HCT116 (cell line): ENCODE measurements at regions not wholly inside any gene's neighbourhood (a gene's known extent, or its start where the extent isn't known, plus 50 kb on each side); places are given as distances from the start of the nearest gene placed in this dataset.

ENCODE experiments used
- ATAC-seq: fragments of 200-7000 bp; cut with Tn5 transposase; 2 replicates; pipeline ENCODE4 v1.9.1; 2020; ENCODE audit warnings: mild to moderate bottlenecking, moderate library complexity
- BruUV-seq: library from RNA; stranded (reverse); fragments of 400-500 nt; replicated peaks from 2 replicates; lab custom pipeline; 2021; lab: Mats Ljungman, UMichigan
- CTCF ChIA-PET: fragments of 300-600 bp; sonication (Branson Sonifier 250); formaldehyde crosslinking; loops from one replicate; lab custom pipeline; 2021; ENCODE audit warnings: antibody characterized with exemption; lab: Charles Lee
- POLR2A ChIA-PET: fragments of 300-600, 350-600 bp; sonication (Branson Sonifier 250); formaldehyde crosslinking; loops from one replicate; lab custom pipeline; 2021; ENCODE audit warnings: antibody characterized with exemption; lab: Charles Lee
- RAD21 ChIA-PET, 2 experiments: fragments of 300-600 bp; sonication (Branson Sonifier 250); formaldehyde crosslinking; loops; one replicate each; lab custom pipeline; 2023; ENCODE audit warnings: low total read pairs in 2 of 2; ENCODE audit not compliant: uncharacterized antibody in 2 of 2, unreplicated experiment in 2 of 2, low non-redundant PET in 1 of 2; lab: Charles Lee
- DNase-seq: peaks from one replicate; pipeline ENCODE4 v3.0.0-alpha.2; 2010; ENCODE audit warnings: low read depth, low spot score
- H2AFZ ChIP-seq: fragments of 200-600 bp; shearing (Covaris generic), sonication (generic); 2 replicates; pipeline ENCODE4 v1.6.1; 2017; ENCODE audit warnings: low read depth, mixed run types, mixed read lengths, antibody characterized with exemption, low read length; ENCODE audit not compliant: poor library complexity, severe bottlenecking
- H3K27ac ChIP-seq: 2 replicates; pipeline ENCODE4 v1.5.1; 2012; ENCODE audit warnings: low read depth, low read length
- H3K27me3 ChIP-seq: fragments of 200-600 bp; sonication (generic); 2 replicates; pipeline ENCODE4 v1.6.1; 2016; ENCODE audit warnings: mixed run types, low read length, mixed read lengths; ENCODE audit not compliant: insufficient read depth
- H3K36me3 ChIP-seq, 2 experiments: fragments of 200-500 bp in 1 of 2; fragments of 200-600 bp in 1 of 2; sonication (Bioruptor generic) in 1 of 2; sonication (generic) in 1 of 2; 2 replicates each; pipeline versions ENCODE4 v1.5.1 to v1.6.1; 2014 to 2016; ENCODE audit warnings: low read length in 2 of 2, inconsistent platforms in 1 of 2, mixed read lengths in 1 of 2, mixed run types in 1 of 2; ENCODE audit not compliant: insufficient read depth in 2 of 2, control insufficient read depth in 1 of 2
- H3K4me1 ChIP-seq, 2 experiments: fragments of 200-600 bp in 1 of 2; sonication (generic) in 1 of 2; 2 replicates each; pipeline versions ENCODE4 v1.5.1 to v1.6.1; 2012 to 2017; ENCODE audit warnings: low read length in 2 of 2, inconsistent platforms in 1 of 2, mild to moderate bottlenecking in 1 of 2, mixed read lengths in 1 of 2, mixed run types in 1 of 2, moderate library complexity in 1 of 2; ENCODE audit not compliant: insufficient read depth in 2 of 2, control insufficient read depth in 1 of 2
- H3K4me2 ChIP-seq: fragments of 200-600 bp; sonication (generic); 2 replicates; pipeline ENCODE4 v1.6.1; 2017; ENCODE audit warnings: mixed run types, low read length, mixed read lengths
- H3K4me3 ChIP-seq, 2 experiments: fragments of 200-600 bp in 1 of 2; sonication (generic) in 1 of 2; replicated peaks in 1 of 2; 2 replicates each; pipeline ENCODE4 v1.5.1; 2011 to 2016; ENCODE audit warnings: low read length in 2 of 2, control low read depth in 1 of 2, low read depth in 1 of 2, mild to moderate bottlenecking in 1 of 2, mixed read lengths in 1 of 2, mixed run types in 1 of 2
- H3K79me2 ChIP-seq: fragments of 200-600 bp; sonication (generic); 2 replicates; pipeline ENCODE4 v1.6.1; 2017; ENCODE audit warnings: mild to moderate bottlenecking, mixed run types, low read length, moderate library complexity, mixed read lengths; ENCODE audit not compliant: insufficient read depth
- H3K9ac ChIP-seq: fragments of 200-600 bp; sonication (generic); 2 replicates; pipeline ENCODE4 v1.6.1; 2016; ENCODE audit warnings: low read length, mixed read lengths
- H3K9me2 ChIP-seq: fragments of 200-600 bp; sonication (generic), shearing (Covaris generic); 2 replicates; pipeline ENCODE4 v1.6.1; 2017; ENCODE audit warnings: mixed run types, mild to moderate bottlenecking, moderate library complexity; ENCODE audit not compliant: insufficient read depth
- H3K9me3 ChIP-seq, 2 experiments: fragments of 200-500 bp in 1 of 2; fragments of 200-600 bp in 1 of 2; sonication (Bioruptor generic) in 1 of 2; sonication (generic) in 1 of 2; 2 replicates each; pipeline ENCODE4 v1.6.1; 2014 to 2017; ENCODE audit warnings: low read length in 2 of 2, mixed read lengths in 2 of 2, inconsistent platforms in 1 of 2, low read depth in 1 of 2, mild to moderate bottlenecking in 1 of 2, mixed run types in 1 of 2, moderate library complexity in 1 of 2; ENCODE audit not compliant: control insufficient read depth in 1 of 2, insufficient read depth in 1 of 2
- H4K20me1 ChIP-seq: fragments of 200-600 bp; sonication (generic), shearing (Covaris generic); 2 replicates; pipeline ENCODE4 v1.6.1; 2017; ENCODE audit warnings: mixed run types, mild to moderate bottlenecking, moderate library complexity; ENCODE audit not compliant: insufficient read depth
- CEBPB ChIP-seq: IDR thresholded peaks from 2 replicates; pipeline ENCODE4 v1.6.1; 2012; ENCODE audit warnings: low read depth
- EGR1 ChIP-seq: IDR thresholded peaks from 2 replicates; pipeline ENCODE4 v1.6.1; 2012; ENCODE audit warnings: low read depth
- ELF1 ChIP-seq: IDR thresholded peaks from 2 replicates; pipeline ENCODE4 v1.6.1; 2012; ENCODE audit warnings: low read depth, borderline replicate concordance
- EZH2 ChIP-seq: fragments of 200-600 bp; sonication (generic); IDR thresholded peaks from 2 replicates; pipeline ENCODE4 v1.6.1; 2017; ENCODE audit warnings: antibody characterized with exemption, mixed run types
- EZH2phosphoT487 ChIP-seq: fragments of 200-600 bp; IDR thresholded peaks from 2 replicates; pipeline ENCODE4 v1.6.1; 2018; ENCODE audit warnings: antibody characterized with exemption, borderline replicate concordance
- FOSL1 ChIP-seq: IDR thresholded peaks from 2 replicates; pipeline ENCODE4 v1.6.1; 2012; ENCODE audit warnings: low read depth
- JUND ChIP-seq: IDR thresholded peaks from 2 replicates; pipeline ENCODE4 v1.6.1; 2012
- POLR2A ChIP-seq: IDR thresholded peaks from 2 replicates; pipeline ENCODE4 v1.7.0; 2011; ENCODE audit warnings: borderline replicate concordance; ENCODE audit not compliant: insufficient read depth, insufficient read length; ENCODE audit errors: extremely low read depth
- RAD21 ChIP-seq: IDR thresholded peaks from 2 replicates; pipeline ENCODE4 v1.6.1; 2012; ENCODE audit warnings: low read depth, mild to moderate bottlenecking
- SIN3A ChIP-seq: IDR thresholded peaks from 2 replicates; pipeline ENCODE4 v1.6.1; 2012; ENCODE audit warnings: low read depth
- SP1 ChIP-seq: IDR thresholded peaks from 2 replicates; pipeline ENCODE4 v1.6.1; 2012; ENCODE audit warnings: low read depth
- SRF ChIP-seq: IDR thresholded peaks from 2 replicates; pipeline ENCODE4 v1.6.1; 2012; ENCODE audit warnings: low read depth
- TCF7L2 ChIP-seq: IDR thresholded peaks from 2 replicates; pipeline ENCODE4 v1.7.0; 2011; ENCODE audit warnings: borderline replicate concordance, inconsistent platforms; ENCODE audit not compliant: insufficient read depth, insufficient read length; ENCODE audit errors: extremely low read depth
- YY1 ChIP-seq: IDR thresholded peaks from 2 replicates; pipeline ENCODE4 v1.6.1; 2011; ENCODE audit warnings: low read length, low read depth, moderate library complexity, mild to moderate bottlenecking; ENCODE audit not compliant: insufficient replicate concordance; ENCODE audit errors: extremely low read depth
- ZFX ChIP-seq: fragments of 450-650 bp; IDR thresholded peaks from 2 replicates; pipeline ENCODE4 v1.6.1; 2017
- ZNF274 ChIP-seq: fragments of 200-500 bp; sonication (Bioruptor generic); IDR thresholded peaks from 2 replicates; pipeline ENCODE4 v1.6.1; 2014; ENCODE audit warnings: mild to moderate bottlenecking, low read depth, low read length, inconsistent platforms
- intact Hi-C: fragments of 100-400 bp; cut with micrococcal nuclease; formaldehyde crosslinking; loops from 2 replicates; pipeline ENCODE4 v1.10.0; 2022
- TF ChIP-seq, protein P1 (sequence below), 3 experiments: fragments of 200-600 bp in 1 of 3; sonication (generic) in 1 of 3; IDR thresholded peaks in 2 of 3; conservative IDR thresholded peaks in 1 of 3; 2 replicates each; pipeline ENCODE4 v1.5.1; 2012 to 2017; ENCODE audit warnings: low read depth in 2 of 3, low read length in 2 of 3, antibody characterized with exemption in 1 of 3, borderline replicate concordance in 1 of 3, control low read depth in 1 of 3, mild to moderate bottlenecking in 1 of 3, mixed read lengths in 1 of 3, mixed run types in 1 of 3, moderate library complexity in 1 of 3; ENCODE audit not compliant: insufficient read depth in 1 of 3
- TF ChIP-seq, protein P2 (sequence below): IDR thresholded peaks from 2 replicates; pipeline ENCODE4 v1.6.1; 2011; ENCODE audit warnings: mild to moderate bottlenecking, low read length, moderate library complexity; ENCODE audit not compliant: insufficient replicate concordance; ENCODE audit errors: extremely low read depth
- TF ChIP-seq, protein P3 (sequence below): IDR thresholded peaks from 2 replicates; pipeline ENCODE4 v1.6.1; 2012
- TF ChIP-seq, protein P4 (sequence below): IDR thresholded peaks from 2 replicates; pipeline ENCODE4 v1.6.1; 2012; ENCODE audit warnings: low read depth

DNA sequence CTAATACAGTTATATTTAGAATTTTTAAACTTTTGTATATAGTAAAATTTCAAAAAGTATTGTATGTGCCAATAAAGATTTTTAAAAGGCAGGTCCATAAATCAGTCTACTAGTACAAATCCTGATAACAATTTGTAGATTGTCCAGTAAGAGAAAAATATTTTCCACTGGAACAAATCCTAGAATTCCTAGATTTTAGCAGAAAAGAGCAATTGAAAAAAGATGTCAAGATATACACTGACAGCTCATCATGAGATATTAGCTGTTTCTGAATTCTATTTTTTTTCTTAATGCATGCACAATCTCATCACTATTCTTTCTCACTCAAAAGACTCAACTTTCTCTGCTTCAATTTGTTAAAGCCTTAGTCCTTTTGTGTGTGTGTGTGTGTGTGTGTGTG, 289.2 kb upstream of the MAD2L1 start:
- CTCF ChIA-PET = no interaction called here
- H2AFZ ChIP-seq = no peak overlapping the region
- intact Hi-C loops = no loop called here
- H3K4me3 ChIP-seq = no peak overlapping the region
- DNase-seq (no peak), ATAC-seq (no peak)
- POLR2A ChIA-PET = no interaction called here
- no peak overlapping the region for H3K9ac ChIP-seq
- H3K79me2 ChIP-seq = no peaks in the 10 kb centered on the region
- no peak overlapping the region for H3K4me2 ChIP-seq
- no peak overlapping the region for H3K27ac ChIP-seq
- RAD21 ChIA-PET = no interaction called here
- no peaks in the 10 kb centered on the region for H3K9me3 ChIP-seq
- H4K20me1 ChIP-seq = no peaks in the 10 kb centered on the region
- H3K4me1 ChIP-seq = no peaks in the 10 kb centered on the region
- no peaks in the 10 kb centered on the region for H3K36me3 ChIP-seq
- H3K27me3 ChIP-seq = no peaks in the 10 kb centered on the region
- BruUV-seq = no TSS peak
- no peaks in the 10 kb centered on the region for H3K9me2 ChIP-seq
- TF ChIP-seq, protein P1, sequence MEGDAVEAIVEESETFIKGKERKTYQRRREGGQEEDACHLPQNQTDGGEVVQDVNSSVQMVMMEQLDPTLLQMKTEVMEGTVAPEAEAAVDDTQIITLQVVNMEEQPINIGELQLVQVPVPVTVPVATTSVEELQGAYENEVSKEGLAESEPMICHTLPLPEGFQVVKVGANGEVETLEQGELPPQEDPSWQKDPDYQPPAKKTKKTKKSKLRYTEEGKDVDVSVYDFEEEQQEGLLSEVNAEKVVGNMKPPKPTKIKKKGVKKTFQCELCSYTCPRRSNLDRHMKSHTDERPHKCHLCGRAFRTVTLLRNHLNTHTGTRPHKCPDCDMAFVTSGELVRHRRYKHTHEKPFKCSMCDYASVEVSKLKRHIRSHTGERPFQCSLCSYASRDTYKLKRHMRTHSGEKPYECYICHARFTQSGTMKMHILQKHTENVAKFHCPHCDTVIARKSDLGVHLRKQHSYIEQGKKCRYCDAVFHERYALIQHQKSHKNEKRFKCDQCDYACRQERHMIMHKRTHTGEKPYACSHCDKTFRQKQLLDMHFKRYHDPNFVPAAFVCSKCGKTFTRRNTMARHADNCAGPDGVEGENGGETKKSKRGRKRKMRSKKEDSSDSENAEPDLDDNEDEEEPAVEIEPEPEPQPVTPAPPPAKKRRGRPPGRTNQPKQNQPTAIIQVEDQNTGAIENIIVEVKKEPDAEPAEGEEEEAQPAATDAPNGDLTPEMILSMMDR (IDR thresholded peaks at IDR 0.05 in 2 of 3, conservative IDR thresholded peaks at IDR 0.05 in 1 of 3; ENCODE audit: borderline replicate concordance in 1 of 3, insufficient read depth in 1 of 3, low read depth in 2 of 3, low read length in 2 of 3) = no peak
- no peak for TF ChIP-seq ZNF274
- no peak for TF ChIP-seq ZFX
- TF ChIP-seq, protein P2, sequence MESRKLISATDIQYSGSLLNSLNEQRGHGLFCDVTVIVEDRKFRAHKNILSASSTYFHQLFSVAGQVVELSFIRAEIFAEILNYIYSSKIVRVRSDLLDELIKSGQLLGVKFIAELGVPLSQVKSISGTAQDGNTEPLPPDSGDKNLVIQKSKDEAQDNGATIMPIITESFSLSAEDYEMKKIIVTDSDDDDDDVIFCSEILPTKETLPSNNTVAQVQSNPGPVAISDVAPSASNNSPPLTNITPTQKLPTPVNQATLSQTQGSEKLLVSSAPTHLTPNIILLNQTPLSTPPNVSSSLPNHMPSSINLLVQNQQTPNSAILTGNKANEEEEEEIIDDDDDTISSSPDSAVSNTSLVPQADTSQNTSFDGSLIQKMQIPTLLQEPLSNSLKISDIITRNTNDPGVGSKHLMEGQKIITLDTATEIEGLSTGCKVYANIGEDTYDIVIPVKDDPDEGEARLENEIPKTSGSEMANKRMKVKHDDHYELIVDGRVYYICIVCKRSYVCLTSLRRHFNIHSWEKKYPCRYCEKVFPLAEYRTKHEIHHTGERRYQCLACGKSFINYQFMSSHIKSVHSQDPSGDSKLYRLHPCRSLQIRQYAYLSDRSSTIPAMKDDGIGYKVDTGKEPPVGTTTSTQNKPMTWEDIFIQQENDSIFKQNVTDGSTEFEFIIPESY = no peak
- TF ChIP-seq EZH2phosphoT487 = no peak
- TF ChIP-seq YY1 = no peak
- TF ChIP-seq EGR1 = no peak
- no peak for TF ChIP-seq CEBPB
- TF ChIP-seq RAD21 = no peak
- TF ChIP-seq, protein P3, sequence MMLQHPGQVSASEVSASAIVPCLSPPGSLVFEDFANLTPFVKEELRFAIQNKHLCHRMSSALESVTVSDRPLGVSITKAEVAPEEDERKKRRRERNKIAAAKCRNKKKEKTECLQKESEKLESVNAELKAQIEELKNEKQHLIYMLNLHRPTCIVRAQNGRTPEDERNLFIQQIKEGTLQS = no peak
- no peak for TF ChIP-seq TCF7L2
- no peak for TF ChIP-seq EZH2
- no peak for TF ChIP-seq SRF
- no peak for TF ChIP-seq ELF1
- no peak for TF ChIP-seq JUND
- no peak for TF ChIP-seq FOSL1
- no peak for TF ChIP-seq SIN3A
- no peak for TF ChIP-seq SP1
- TF ChIP-seq, protein P4, sequence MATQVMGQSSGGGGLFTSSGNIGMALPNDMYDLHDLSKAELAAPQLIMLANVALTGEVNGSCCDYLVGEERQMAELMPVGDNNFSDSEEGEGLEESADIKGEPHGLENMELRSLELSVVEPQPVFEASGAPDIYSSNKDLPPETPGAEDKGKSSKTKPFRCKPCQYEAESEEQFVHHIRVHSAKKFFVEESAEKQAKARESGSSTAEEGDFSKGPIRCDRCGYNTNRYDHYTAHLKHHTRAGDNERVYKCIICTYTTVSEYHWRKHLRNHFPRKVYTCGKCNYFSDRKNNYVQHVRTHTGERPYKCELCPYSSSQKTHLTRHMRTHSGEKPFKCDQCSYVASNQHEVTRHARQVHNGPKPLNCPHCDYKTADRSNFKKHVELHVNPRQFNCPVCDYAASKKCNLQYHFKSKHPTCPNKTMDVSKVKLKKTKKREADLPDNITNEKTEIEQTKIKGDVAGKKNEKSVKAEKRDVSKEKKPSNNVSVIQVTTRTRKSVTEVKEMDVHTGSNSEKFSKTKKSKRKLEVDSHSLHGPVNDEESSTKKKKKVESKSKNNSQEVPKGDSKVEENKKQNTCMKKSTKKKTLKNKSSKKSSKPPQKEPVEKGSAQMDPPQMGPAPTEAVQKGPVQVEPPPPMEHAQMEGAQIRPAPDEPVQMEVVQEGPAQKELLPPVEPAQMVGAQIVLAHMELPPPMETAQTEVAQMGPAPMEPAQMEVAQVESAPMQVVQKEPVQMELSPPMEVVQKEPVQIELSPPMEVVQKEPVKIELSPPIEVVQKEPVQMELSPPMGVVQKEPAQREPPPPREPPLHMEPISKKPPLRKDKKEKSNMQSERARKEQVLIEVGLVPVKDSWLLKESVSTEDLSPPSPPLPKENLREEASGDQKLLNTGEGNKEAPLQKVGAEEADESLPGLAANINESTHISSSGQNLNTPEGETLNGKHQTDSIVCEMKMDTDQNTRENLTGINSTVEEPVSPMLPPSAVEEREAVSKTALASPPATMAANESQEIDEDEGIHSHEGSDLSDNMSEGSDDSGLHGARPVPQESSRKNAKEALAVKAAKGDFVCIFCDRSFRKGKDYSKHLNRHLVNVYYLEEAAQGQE = no peak
- TF ChIP-seq POLR2A = no peak
